Tibial nerve (tissue), 4 donors: ENCODE measurements at regions not wholly inside any gene's neighbourhood (a gene's known extent, or its start where the extent isn't known, plus 50 kb on each side); places are given as distances from the start of the nearest gene placed in this dataset.

Source experiments
- CTCF ChIP-seq, 5 experiments: fragments of 200-600 bp in 3 of 5; fragments of 450-650 bp in 2 of 5; sonication (generic) in 3 of 5; IDR thresholded peaks; one replicate each; pipeline ENCODE4 v1.5.1; 2016 to 2019; ENCODE audit warnings: antibody characterized with exemption in 5 of 5, mild to moderate bottlenecking in 3 of 5, moderate library complexity in 2 of 5
- EP300 ChIP-seq, 2 donors: sonication (generic); formaldehyde crosslinking; IDR thresholded peaks; one replicate each; pipeline ENCODE4 v1.6.1; 2017; ENCODE audit warnings: antibody characterized with exemption in 2 of 2, mild to moderate bottlenecking in 1 of 2
- POLR2A ChIP-seq, 2 donors: fragments of 450-650 bp; IDR thresholded peaks; one replicate each; pipeline ENCODE4 v1.6.1; 2017; ENCODE audit warnings: antibody characterized with exemption in 2 of 2, mild to moderate bottlenecking in 2 of 2, moderate library complexity in 2 of 2

- no peak for TF ChIP-seq CTCF (IDR thresholded peaks at IDR 0.05)
- no peak for TF ChIP-seq EP300 (IDR thresholded peaks at IDR 0.05)
- no peak for TF ChIP-seq POLR2A (IDR thresholded peaks at IDR 0.05)
Measured at GRCh38 chr5:62767077-62767476, 188.5 kb downstream of the LRRC70 start.
